Progenitor cell of endocrine pancreas (in vitro differentiated cells): ENCODE measurements at regions not wholly inside any gene's neighbourhood (a gene's known extent, or its start where the extent isn't known, plus 50 kb on each side); places are given as distances from the start of the nearest gene placed in this dataset.

Source experiments
- DNase-seq: peaks from one replicate; pipeline ENCODE4 v3.0.0; 2021; ENCODE audit warnings: low spot score; ENCODE audit not compliant: unreplicated experiment
- H3K27ac Mint-ChIP-seq: 2 replicates; pipeline ENCODE4 v1.8.0; 2021; ENCODE audit warnings: mild to moderate bottlenecking, moderate library complexity, mixed read lengths
- H3K27me3 Mint-ChIP-seq: 2 replicates; pipeline ENCODE4 v1.8.0; 2021; ENCODE audit warnings: mixed read lengths
- H3K36me3 Mint-ChIP-seq: 2 replicates; pipeline ENCODE4 v1.8.0; 2022; ENCODE audit warnings: mixed read lengths; ENCODE audit not compliant: insufficient read depth
- H3K4me1 Mint-ChIP-seq: 2 replicates; pipeline ENCODE4 v1.8.0; 2021; ENCODE audit warnings: low read depth, mixed read lengths
- H3K4me3 Mint-ChIP-seq: 2 replicates; pipeline ENCODE4 v1.8.0; 2021; ENCODE audit warnings: low read depth, mild to moderate bottlenecking, moderate library complexity, mixed read lengths
- H3K9me3 Mint-ChIP-seq: 2 replicates; pipeline ENCODE4 v1.8.0; 2021; ENCODE audit warnings: low read depth, mixed read lengths
- TF ChIP-seq, protein P1 (sequence below): fragments of 200-600 bp; sonication (generic); IDR thresholded peaks from one replicate; pipeline ENCODE4 v1.5.0; 2021; ENCODE audit warnings: antibody characterized with exemption, mild to moderate bottlenecking; ENCODE audit not compliant: unreplicated experiment

DNA sequence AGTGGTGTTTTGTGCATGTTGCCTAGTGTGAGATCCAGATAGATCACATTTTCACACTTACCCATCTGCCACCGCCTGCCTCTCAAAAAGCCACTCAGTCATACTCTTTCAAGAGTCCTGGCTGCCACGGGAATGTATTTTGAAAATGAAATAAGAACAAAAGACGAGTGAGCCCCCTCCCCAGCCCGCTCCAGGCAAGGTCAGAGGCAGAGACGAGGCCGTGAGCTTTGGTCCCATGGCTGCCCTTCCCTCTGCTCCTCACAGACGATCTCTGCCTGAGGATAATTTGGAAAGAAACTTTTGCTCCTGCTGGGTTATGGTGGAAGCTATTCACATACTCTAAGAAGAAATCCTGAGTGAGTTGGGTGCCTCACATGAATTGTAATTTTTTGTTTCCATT is 924.3 kb downstream of the BCL11B start:
- Mint-ChIP-seq H3K36me3 (no peaks in the 10 kb centered on the region), H3K4me3 (no peak overlapping the region), H3K4me1 (no peaks in the 10 kb centered on the region), H3K9me3 (peaks cover 3% of the 10 kb centered on the region), H3K27ac (no peak overlapping the region), H3K27me3 (peaks cover 22% of the 10 kb centered on the region)
- DNase-seq: no peak
- TF ChIP-seq, protein P1, sequence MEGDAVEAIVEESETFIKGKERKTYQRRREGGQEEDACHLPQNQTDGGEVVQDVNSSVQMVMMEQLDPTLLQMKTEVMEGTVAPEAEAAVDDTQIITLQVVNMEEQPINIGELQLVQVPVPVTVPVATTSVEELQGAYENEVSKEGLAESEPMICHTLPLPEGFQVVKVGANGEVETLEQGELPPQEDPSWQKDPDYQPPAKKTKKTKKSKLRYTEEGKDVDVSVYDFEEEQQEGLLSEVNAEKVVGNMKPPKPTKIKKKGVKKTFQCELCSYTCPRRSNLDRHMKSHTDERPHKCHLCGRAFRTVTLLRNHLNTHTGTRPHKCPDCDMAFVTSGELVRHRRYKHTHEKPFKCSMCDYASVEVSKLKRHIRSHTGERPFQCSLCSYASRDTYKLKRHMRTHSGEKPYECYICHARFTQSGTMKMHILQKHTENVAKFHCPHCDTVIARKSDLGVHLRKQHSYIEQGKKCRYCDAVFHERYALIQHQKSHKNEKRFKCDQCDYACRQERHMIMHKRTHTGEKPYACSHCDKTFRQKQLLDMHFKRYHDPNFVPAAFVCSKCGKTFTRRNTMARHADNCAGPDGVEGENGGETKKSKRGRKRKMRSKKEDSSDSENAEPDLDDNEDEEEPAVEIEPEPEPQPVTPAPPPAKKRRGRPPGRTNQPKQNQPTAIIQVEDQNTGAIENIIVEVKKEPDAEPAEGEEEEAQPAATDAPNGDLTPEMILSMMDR: no peak

DNA sequence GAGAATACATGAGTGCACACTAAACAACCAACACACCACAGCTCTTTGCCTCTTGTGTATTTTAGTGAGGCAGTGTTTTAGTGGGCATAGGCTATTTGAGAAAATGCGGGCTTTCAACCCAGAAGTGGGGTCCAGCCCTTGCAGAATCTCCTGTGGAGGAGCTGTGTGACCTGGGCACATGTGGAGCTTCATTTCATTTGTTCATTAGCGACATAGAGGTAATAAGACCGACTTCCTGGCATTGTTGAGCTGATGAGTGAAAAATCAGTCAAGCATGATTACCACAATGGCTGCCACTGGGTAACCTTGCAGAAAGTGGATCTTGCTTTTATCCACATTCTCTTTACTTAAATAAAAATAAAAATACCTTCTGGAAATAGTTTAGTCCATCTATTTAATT is 923.5 kb downstream of the BCL11B start:
- no peaks in the 10 kb centered on the region for H3K4me1 Mint-ChIP-seq
- peaks cover 3% of the 10 kb centered on the region for H3K9me3 Mint-ChIP-seq
- no peaks in the 10 kb centered on the region for H3K36me3 Mint-ChIP-seq
- H3K27ac Mint-ChIP-seq: no peak overlapping the region
- H3K27me3 Mint-ChIP-seq: peaks cover 22% of the 10 kb centered on the region
- DNase-seq: no peak
- TF ChIP-seq, protein P1: no peak
- no peak overlapping the region for H3K4me3 Mint-ChIP-seq

DNA sequence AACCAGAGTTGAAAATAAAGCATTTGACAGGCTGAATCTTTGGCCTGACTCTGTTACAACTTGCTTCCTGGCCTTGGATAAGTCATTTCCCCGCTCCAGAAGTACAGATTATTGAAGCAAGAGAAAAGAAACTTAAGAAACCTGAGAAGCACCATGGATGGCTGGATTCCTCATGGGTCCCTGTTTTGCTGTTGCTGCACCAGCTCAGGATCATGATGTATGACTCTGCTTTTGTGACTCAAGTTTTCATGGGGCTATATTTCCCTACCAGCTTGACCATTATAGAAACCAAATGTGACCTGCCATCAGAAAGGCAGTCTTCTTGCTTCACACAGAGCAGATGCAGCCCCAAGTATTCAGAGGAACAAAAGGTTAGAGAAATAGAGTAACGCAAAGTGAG is 921.8 kb downstream of the BCL11B start:
- Mint-ChIP-seq H3K36me3 (no peaks in the 10 kb centered on the region), H3K27me3 (peaks cover 24% of the 10 kb centered on the region), H3K4me3 (no peak overlapping the region), H3K9me3 (peaks cover 3% of the 10 kb centered on the region), H3K27ac (no peak overlapping the region), H3K4me1 (no peaks in the 10 kb centered on the region)
- TF ChIP-seq, protein P1: no peak
- DNase-seq: no peak

DNA sequence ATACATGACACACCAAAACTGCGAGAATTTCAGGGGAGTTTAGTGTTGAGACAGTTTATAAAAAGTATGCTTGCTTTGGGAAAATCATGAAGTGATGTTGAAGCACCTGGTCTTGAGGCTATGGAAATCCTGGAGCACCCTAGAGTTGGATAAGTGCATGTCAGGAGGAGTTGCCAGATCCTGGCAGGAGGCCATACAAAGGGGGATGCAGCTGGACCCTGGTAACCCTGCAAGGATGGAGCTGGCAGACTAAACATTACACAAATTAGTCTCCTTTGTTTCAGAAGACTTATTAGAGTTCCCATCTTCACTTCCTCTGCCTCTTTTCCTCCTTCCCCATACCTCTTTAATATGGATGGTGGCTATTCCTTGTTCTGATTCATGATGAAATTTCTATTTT is 907.0 kb downstream of the BCL11B start:
- H3K9me3 Mint-ChIP-seq: peaks cover 4% of the 10 kb centered on the region
- H3K4me1 Mint-ChIP-seq: peaks cover 2% of the 10 kb centered on the region
- H3K36me3 Mint-ChIP-seq: no peaks in the 10 kb centered on the region
- peaks cover 10% of the 10 kb centered on the region for H3K27me3 Mint-ChIP-seq
- TF ChIP-seq, protein P1: no peak
- DNase-seq: no peak
- H3K4me3 Mint-ChIP-seq: no peak overlapping the region
- no peak overlapping the region for H3K27ac Mint-ChIP-seq

DNA sequence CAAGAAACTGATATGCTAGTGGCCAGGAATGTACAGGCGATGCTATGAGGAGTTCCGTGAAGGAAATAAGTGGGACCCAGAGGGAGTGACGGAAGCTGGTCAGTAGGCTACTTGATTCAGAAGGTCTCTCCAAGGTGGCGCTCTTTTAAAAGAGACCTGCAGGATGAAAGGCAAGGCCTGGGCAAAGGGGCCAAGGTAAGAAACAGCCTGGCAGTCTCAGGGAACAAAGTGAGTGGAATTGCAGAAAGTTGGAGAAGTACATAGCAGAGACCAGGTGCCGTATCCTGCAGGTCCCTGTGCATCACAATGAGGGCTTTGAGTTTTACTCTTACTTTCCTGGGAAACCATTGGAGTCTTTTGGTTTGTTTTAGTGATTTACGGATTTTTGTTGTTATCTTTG is 905.6 kb downstream of the BCL11B start:
- DNase-seq: no peak
- Mint-ChIP-seq H3K36me3 (no peaks in the 10 kb centered on the region), H3K27me3 (peaks cover 7% of the 10 kb centered on the region), H3K27ac (no peak overlapping the region), H3K4me1 (peaks cover 2% of the 10 kb centered on the region), H3K9me3 (peaks cover 4% of the 10 kb centered on the region), H3K4me3 (no peak overlapping the region)
- TF ChIP-seq, protein P1: no peak
